ENCODE measurements at regions not wholly inside any gene's neighbourhood (a gene's known extent, or its start where the extent isn't known, plus 50 kb on each side); places are given as distances from the start of the nearest gene placed in this dataset.

- no peak for TF ChIP-seq POLR2AphosphoS5 (IDR thresholded peaks at IDR 0.05)
- no peak for TF ChIP-seq CTCF (IDR thresholded peaks at IDR 0.05)
Measured at GRCh38 chr13:83536941-83537340, 345.3 kb downstream of the SLITRK1 start.
